Endothelial cell (in vitro differentiated cells): ENCODE measurements at regions not wholly inside any gene's neighbourhood (a gene's known extent, or its start where the extent isn't known, plus 50 kb on each side); places are given as distances from the start of the nearest gene placed in this dataset.

ENCODE experiments used
- DNase-seq: peaks from one replicate; pipeline ENCODE4 v3.0.0; 2021; ENCODE audit warnings: low spot score
- H3K27ac Mint-ChIP-seq: one replicate; pipeline ENCODE4 v1.8.0; 2021; ENCODE audit warnings: mixed read lengths, inconsistent platforms; ENCODE audit not compliant: unreplicated experiment
- H3K27me3 Mint-ChIP-seq: one replicate; pipeline ENCODE4 v1.8.0; 2021; ENCODE audit warnings: mild to moderate bottlenecking, moderate library complexity, mixed read lengths, inconsistent platforms; ENCODE audit not compliant: unreplicated experiment
- H3K36me3 Mint-ChIP-seq: one replicate; pipeline ENCODE4 v1.8.0; 2021; ENCODE audit warnings: mild to moderate bottlenecking, low read depth, mixed read lengths, inconsistent platforms; ENCODE audit not compliant: unreplicated experiment
- H3K4me1 Mint-ChIP-seq: one replicate; pipeline ENCODE4 v1.8.0; 2021; ENCODE audit warnings: mild to moderate bottlenecking, mixed read lengths, inconsistent platforms; ENCODE audit not compliant: unreplicated experiment
- H3K4me3 Mint-ChIP-seq: one replicate; pipeline ENCODE4 v1.8.0; 2021; ENCODE audit warnings: mild to moderate bottlenecking, mixed read lengths, inconsistent platforms; ENCODE audit not compliant: unreplicated experiment
- H3K9me3 Mint-ChIP-seq: one replicate; pipeline ENCODE4 v1.8.0; 2021; ENCODE audit warnings: mixed read lengths, inconsistent platforms; ENCODE audit not compliant: unreplicated experiment
- CTCF ChIP-seq: fragments of 200-600 bp; sonication (generic); IDR thresholded peaks from one replicate; pipeline ENCODE4 v1.5.0; 2021; ENCODE audit warnings: antibody characterized with exemption; ENCODE audit not compliant: unreplicated experiment

GRCh38 chr17:63124536-63124935, 158.5 kb downstream of the TANC2 start:
- H3K4me1 Mint-ChIP-seq, result no peaks in the 10 kb centered on the region
- H3K9me3 Mint-ChIP-seq, result no peaks in the 10 kb centered on the region
- no peak overlapping the region for H3K27ac Mint-ChIP-seq
- no peaks in the 10 kb centered on the region for H3K36me3 Mint-ChIP-seq
- no peak overlapping the region for H3K4me3 Mint-ChIP-seq
- no peak for DNase-seq
- TF ChIP-seq CTCF, result no peak
- no peaks in the 10 kb centered on the region for H3K27me3 Mint-ChIP-seq

GRCh38 chr17:63124958-63125357, 158.9 kb downstream of the TANC2 start:
- Mint-ChIP-seq H3K4me3 (no peak overlapping the region), H3K4me1 (no peaks in the 10 kb centered on the region), H3K36me3 (no peaks in the 10 kb centered on the region), H3K9me3 (no peaks in the 10 kb centered on the region), H3K27me3 (no peaks in the 10 kb centered on the region), H3K27ac (no peak overlapping the region)
- TF ChIP-seq CTCF, result no peak
- DNase-seq, result no peak

GRCh38 chr17:63125987-63126386, 160.0 kb downstream of the TANC2 start:
- H3K36me3 Mint-ChIP-seq, result no peaks in the 10 kb centered on the region
- no peak for DNase-seq
- no peaks in the 10 kb centered on the region for H3K27me3 Mint-ChIP-seq
- H3K9me3 Mint-ChIP-seq, result no peaks in the 10 kb centered on the region
- H3K4me3 Mint-ChIP-seq, result no peak overlapping the region
- no peak overlapping the region for H3K27ac Mint-ChIP-seq
- no peaks in the 10 kb centered on the region for H3K4me1 Mint-ChIP-seq
- no peak for TF ChIP-seq CTCF

GRCh38 chr17:63126607-63127006, 160.6 kb downstream of the TANC2 start:
- DNase-seq, result no peak
- Mint-ChIP-seq H3K9me3 (no peaks in the 10 kb centered on the region), H3K27ac (no peak overlapping the region), H3K4me3 (no peak overlapping the region), H3K36me3 (no peaks in the 10 kb centered on the region), H3K27me3 (no peaks in the 10 kb centered on the region), H3K4me1 (no peaks in the 10 kb centered on the region)
- no peak for TF ChIP-seq CTCF

- Mint-ChIP-seq H3K4me3 (no peak overlapping the region), H3K4me1 (no peaks in the 10 kb centered on the region), H3K27ac (no peak overlapping the region), H3K27me3 (no peaks in the 10 kb centered on the region), H3K36me3 (no peaks in the 10 kb centered on the region), H3K9me3 (no peaks in the 10 kb centered on the region)
- no peak for TF ChIP-seq CTCF
- DNase-seq, result no peak
Observed at GRCh38 chr17:63132459-63132911, 166.4 kb downstream of the TANC2 start.
